Muscle layer of colon (tissue), 2 donors: ENCODE measurements at regions not wholly inside any gene's neighbourhood (a gene's known extent, or its start where the extent isn't known, plus 50 kb on each side); places are given as distances from the start of the nearest gene placed in this dataset.

ENCODE experiments used
- H3K27ac ChIP-seq: one replicate; pipeline ENCODE4 v1.7.0; 2013; ENCODE audit warnings: low read depth, mild to moderate bottlenecking, low read length, moderate library complexity
- H3K27me3 ChIP-seq, 2 donors: one replicate each; pipeline ENCODE4 v1.7.0; 2013; ENCODE audit warnings: low read length in 2 of 2, mild to moderate bottlenecking in 2 of 2; ENCODE audit not compliant: insufficient read depth in 2 of 2, control insufficient read depth in 1 of 2
- H3K36me3 ChIP-seq: one replicate; pipeline ENCODE4 v1.7.0; 2013; ENCODE audit warnings: mild to moderate bottlenecking, low read length; ENCODE audit not compliant: insufficient read depth
- H3K4me1 ChIP-seq: one replicate; pipeline ENCODE4 v1.7.0; 2013; ENCODE audit warnings: mild to moderate bottlenecking, low read length; ENCODE audit not compliant: insufficient read depth
- H3K4me3 ChIP-seq, 2 donors: one replicate each; pipeline ENCODE4 v1.7.0; 2013; ENCODE audit warnings: low read length in 2 of 2, low read depth in 1 of 2, mild to moderate bottlenecking in 1 of 2, moderate library complexity in 1 of 2
- H3K9ac ChIP-seq: one replicate; pipeline ENCODE4 v1.7.0; 2013; ENCODE audit warnings: low read length
- H3K9me3 ChIP-seq: one replicate; pipeline ENCODE4 v1.7.0; 2013; ENCODE audit warnings: mild to moderate bottlenecking, low read length
- donor health status: abdominal sarcoma.
- donor health status: Adenocarcinoma of cecum.

- Histone ChIP-seq H3K27ac (no peak overlapping the region), H3K9ac (no peak overlapping the region), H3K27me3 (no peaks in the 10 kb centered on the region)
Observed at GRCh38 chr1:208501542-208501941, 257.4 kb upstream of the PLXNA2 start.

DNA sequence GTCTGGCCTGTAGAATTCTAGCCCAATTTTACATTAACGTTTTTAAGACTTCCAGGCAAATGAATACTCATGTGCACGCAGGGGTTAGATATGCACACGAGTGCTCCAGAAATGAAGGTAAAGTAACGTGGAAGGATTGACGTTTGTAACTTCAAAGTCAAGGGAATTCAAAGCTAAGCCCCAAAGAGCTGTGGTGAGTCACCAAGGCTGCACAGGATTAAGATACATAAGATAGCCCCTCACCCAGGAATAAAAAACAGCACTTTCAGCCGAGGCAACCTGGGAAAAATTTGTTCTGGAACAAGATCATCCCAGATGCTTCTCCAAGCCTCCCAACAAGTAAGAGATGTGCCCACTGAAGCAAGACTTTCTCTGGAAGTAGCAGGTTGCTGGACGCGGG lies 259.6 kb upstream of the PLXNA2 start:
- no peak overlapping the region for H3K9ac ChIP-seq
- H3K9me3 ChIP-seq = no peaks in the 10 kb centered on the region
- H3K4me1 ChIP-seq = no peaks in the 10 kb centered on the region
- no peak overlapping the region for H3K27ac ChIP-seq
- H3K36me3 ChIP-seq = no peaks in the 10 kb centered on the region
- no peak overlapping the region for H3K4me3 ChIP-seq
- H3K27me3 ChIP-seq = no peaks in the 10 kb centered on the region

More at GRCh38 chr1:208501542-208501941, 257.4 kb upstream of the PLXNA2 start:
- Histone ChIP-seq H3K4me3 (no peak overlapping the region), H3K9me3 (no peaks in the 10 kb centered on the region), H3K4me1 (no peaks in the 10 kb centered on the region), H3K36me3 (no peaks in the 10 kb centered on the region)

DNA sequence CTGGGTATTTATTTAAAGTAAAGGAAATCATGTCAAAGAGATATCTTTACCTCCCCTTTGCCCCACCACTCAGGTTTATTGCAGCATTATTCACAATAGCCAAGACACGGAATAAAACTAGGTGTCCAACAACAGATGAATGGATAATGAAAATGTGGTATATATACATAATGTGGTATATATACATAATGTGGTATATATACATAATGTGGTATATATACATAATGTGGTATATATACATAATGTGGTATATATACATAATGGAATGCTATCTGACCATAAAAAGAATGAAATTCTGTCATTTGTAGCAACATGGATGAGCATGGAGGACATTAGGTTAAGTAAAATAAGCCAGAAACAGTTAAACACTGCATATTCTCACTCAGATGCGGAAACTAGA lies 262.6 kb upstream of the PLXNA2 start:
- H3K9ac ChIP-seq = no peak overlapping the region
- H3K9me3 ChIP-seq = no peaks in the 10 kb centered on the region
- H3K27ac ChIP-seq = no peak overlapping the region

DNA sequence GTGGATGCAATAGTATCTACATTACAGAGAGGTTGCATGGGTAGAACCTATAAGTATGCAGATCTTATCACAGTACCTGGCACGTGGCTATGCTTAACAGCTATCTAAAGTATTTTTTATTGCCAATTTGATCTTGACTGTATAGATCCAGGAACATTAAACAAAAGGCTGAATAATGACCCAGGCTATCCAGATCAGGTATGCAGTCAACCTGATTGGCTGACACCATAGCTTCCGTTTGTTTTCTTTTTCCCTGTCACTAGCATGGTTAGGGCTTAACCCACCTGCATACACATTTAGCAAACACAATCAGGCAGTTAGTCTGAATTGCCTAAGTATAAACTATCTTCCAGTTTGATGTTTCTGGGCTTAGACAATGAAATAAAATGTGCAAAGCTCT lies 264.9 kb upstream of the PLXNA2 start:
- Histone ChIP-seq H3K27ac (no peak overlapping the region), H3K4me3 (no peak overlapping the region), H3K36me3 (no peaks in the 10 kb centered on the region), H3K9me3 (no peaks in the 10 kb centered on the region), H3K9ac (no peak overlapping the region), H3K27me3 (no peaks in the 10 kb centered on the region), H3K4me1 (no peaks in the 10 kb centered on the region)

More for the DNA sequence above, 262.6 kb upstream of the PLXNA2 start:
- Histone ChIP-seq H3K4me1 (no peaks in the 10 kb centered on the region), H3K4me3 (no peak overlapping the region), H3K27me3 (no peaks in the 10 kb centered on the region), H3K36me3 (no peaks in the 10 kb centered on the region)

DNA sequence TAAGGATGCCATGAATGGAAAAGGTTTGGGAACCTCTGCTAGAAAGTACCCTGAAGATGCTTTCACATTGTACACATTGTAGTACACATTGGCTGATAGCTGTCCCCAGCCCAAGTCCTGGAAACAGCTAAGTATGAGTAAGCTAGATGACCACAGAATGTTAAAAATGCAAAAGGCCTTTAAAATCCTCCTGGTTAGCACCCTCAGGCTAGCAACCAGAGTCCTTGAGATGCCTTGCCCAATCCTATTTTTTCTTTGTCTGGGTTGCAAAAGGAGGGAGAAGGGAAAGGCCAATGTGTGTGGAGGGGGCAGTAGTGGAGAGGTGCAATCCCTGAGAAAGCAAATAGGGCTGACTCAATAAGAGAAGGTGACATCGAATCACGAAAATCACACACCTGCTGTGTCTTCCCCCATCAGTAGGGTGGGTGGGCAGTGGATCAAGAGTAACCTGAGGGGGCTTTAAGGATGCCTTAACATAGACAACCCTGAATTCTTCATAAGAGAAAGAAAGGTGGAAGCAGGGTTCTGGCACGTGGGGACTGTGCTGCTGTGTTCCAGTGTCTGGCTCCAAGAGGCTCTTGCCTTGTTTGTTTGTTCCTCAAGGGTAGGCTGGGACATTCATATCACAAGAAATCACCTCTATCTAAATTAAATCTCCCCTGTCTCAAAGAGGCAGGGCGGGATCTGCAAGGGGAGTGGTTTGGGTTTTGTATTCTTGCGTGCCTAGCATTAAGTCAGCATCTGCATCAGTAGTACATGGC lies 266.2 kb upstream of the PLXNA2 start:
- H3K27me3 ChIP-seq = no peaks in the 10 kb centered on the region
- no peaks in the 10 kb centered on the region for H3K36me3 ChIP-seq
- H3K4me3 ChIP-seq = no peak overlapping the region
- H3K4me1 ChIP-seq = no peaks in the 10 kb centered on the region
- no peak overlapping the region for H3K27ac ChIP-seq
- no peak overlapping the region for H3K9ac ChIP-seq
- no peaks in the 10 kb centered on the region for H3K9me3 ChIP-seq

GRCh38 chr1:208511242-208511860 lies 267.2 kb upstream of the PLXNA2 start:
- H3K4me3 ChIP-seq = no peak overlapping the region
- no peaks in the 10 kb centered on the region for H3K36me3 ChIP-seq
- no peak overlapping the region for H3K9ac ChIP-seq
- no peaks in the 10 kb centered on the region for H3K4me1 ChIP-seq
- H3K27ac ChIP-seq = no peak overlapping the region
- no peaks in the 10 kb centered on the region for H3K27me3 ChIP-seq
- no peaks in the 10 kb centered on the region for H3K9me3 ChIP-seq

DNA sequence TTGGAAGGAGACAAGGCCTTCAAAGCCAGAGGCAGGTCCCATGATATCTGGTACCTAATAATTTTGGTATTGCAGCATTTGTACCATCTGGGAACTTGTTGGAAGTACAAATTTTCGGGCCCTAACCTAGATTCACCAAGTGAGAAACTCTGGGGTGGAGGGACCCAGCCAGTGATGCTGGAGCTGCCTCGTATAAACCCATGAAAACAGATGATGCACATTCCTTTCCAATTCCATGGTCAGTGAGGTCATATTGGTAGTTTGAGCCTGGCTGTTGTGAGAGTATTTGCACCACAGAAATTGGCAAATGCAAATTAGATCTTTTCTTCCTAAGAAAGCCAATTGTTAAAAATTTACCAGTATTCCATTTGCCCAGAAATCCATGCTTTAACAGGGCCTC lies 269.6 kb upstream of the PLXNA2 start:
- Histone ChIP-seq H3K4me3 (no peak overlapping the region), H3K27ac (no peak overlapping the region), H3K9me3 (no peaks in the 10 kb centered on the region), H3K27me3 (no peaks in the 10 kb centered on the region), H3K4me1 (no peaks in the 10 kb centered on the region), H3K36me3 (no peaks in the 10 kb centered on the region), H3K9ac (no peak overlapping the region)

GRCh38 chr1:208515129-208515528 lies 270.9 kb upstream of the PLXNA2 start:
- H3K4me3 ChIP-seq = no peak overlapping the region
- H3K27ac ChIP-seq = no peak overlapping the region
- H3K4me1 ChIP-seq = no peaks in the 10 kb centered on the region
- H3K27me3 ChIP-seq = no peaks in the 10 kb centered on the region
- no peak overlapping the region for H3K9ac ChIP-seq
- no peaks in the 10 kb centered on the region for H3K36me3 ChIP-seq
- no peaks in the 10 kb centered on the region for H3K9me3 ChIP-seq

DNA sequence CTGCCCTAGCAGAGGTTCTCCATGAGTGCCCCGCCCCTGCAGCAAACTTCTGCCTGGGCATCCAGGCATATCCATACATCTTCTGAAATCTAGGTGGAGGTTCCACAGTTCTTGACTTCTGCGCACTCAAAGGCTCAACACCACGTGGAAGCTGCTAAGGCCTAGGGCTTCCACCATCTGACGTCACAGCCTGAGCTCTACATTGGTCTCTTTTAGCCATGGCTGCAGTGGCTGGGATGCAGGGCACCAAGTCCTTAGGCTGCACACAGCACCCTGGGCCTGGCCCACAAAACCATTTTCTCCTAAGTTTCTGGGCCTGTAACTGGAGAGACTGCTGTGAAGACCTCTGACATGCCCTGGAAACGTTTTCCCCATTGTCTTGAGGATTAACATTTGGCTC lies 272.6 kb upstream of the PLXNA2 start:
- Histone ChIP-seq H3K27ac (no peak overlapping the region), H3K9ac (no peak overlapping the region), H3K36me3 (no peaks in the 10 kb centered on the region), H3K27me3 (no peaks in the 10 kb centered on the region), H3K4me3 (no peak overlapping the region), H3K9me3 (no peaks in the 10 kb centered on the region), H3K4me1 (no peaks in the 10 kb centered on the region)

GRCh38 chr1:208520438-208521099 lies 276.4 kb upstream of the PLXNA2 start:
- H3K36me3 ChIP-seq = no peaks in the 10 kb centered on the region
- H3K4me3 ChIP-seq = no peak overlapping the region
- H3K27me3 ChIP-seq = no peaks in the 10 kb centered on the region
- no peaks in the 10 kb centered on the region for H3K4me1 ChIP-seq
- H3K27ac ChIP-seq = no peak overlapping the region
- H3K9ac ChIP-seq = no peak overlapping the region
- H3K9me3 ChIP-seq = no peaks in the 10 kb centered on the region

DNA sequence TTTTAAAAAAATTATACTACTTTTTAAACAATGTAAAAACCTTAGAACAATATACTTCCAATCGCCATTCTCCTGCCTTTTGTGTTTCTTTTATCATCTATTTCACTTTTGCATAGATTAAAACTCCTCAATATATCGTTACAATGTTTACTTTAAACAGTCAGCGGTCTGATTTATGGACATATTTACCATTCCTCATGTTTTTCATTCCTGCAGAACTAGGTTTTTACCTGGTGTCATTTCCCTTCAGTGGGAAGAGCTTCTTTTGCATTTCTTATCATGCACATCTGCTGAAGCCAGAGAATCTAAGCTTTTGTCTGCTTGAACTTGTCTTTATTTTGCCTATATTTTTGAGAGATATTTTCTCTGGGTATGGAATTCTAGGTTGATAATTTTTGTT lies 277.4 kb upstream of the PLXNA2 start:
- no peak overlapping the region for H3K27ac ChIP-seq
- H3K4me1 ChIP-seq = no peaks in the 10 kb centered on the region
- no peak overlapping the region for H3K4me3 ChIP-seq
- H3K9ac ChIP-seq = no peak overlapping the region
- no peaks in the 10 kb centered on the region for H3K27me3 ChIP-seq
- no peaks in the 10 kb centered on the region for H3K9me3 ChIP-seq
- H3K36me3 ChIP-seq = no peaks in the 10 kb centered on the region
